Esophagus muscularis mucosa (tissue), 3 donors: ENCODE measurements at regions not wholly inside any gene's neighbourhood (a gene's known extent, or its start where the extent isn't known, plus 50 kb on each side); places are given as distances from the start of the nearest gene placed in this dataset.

Source experiments
- CTCF ChIP-seq, 3 experiments: fragments of 200-600 bp in 2 of 3; fragments of 450-650 bp in 1 of 3; sonication (generic) in 2 of 3; IDR thresholded peaks; one replicate each; pipeline ENCODE4 v1.5.1; 2017 to 2019; ENCODE audit warnings: antibody characterized with exemption in 3 of 3, mild to moderate bottlenecking in 2 of 3, moderate library complexity in 1 of 3
- EP300 ChIP-seq: sonication (generic); formaldehyde crosslinking; IDR thresholded peaks from one replicate; pipeline ENCODE4 v1.6.1; 2017; ENCODE audit warnings: antibody characterized with exemption

GRCh38 chr20:19937218-19937617 is 79.9 kb upstream of the NAA20 start:
- TF ChIP-seq CTCF (IDR thresholded peaks at IDR 0.05) = no peak
- no peak for TF ChIP-seq EP300
